HG03354 (cell line): ENCODE measurements at regions not wholly inside any gene's neighbourhood (a gene's known extent, or its start where the extent isn't known, plus 50 kb on each side); places are given as distances from the start of the nearest gene placed in this dataset.
"Not testable (repeated sequence)": the region's sequence is repeated elsewhere in the genome, so short reads cannot be mapped to it uniquely, and the experiment has no call there.

Source experiments
- ATAC-seq: cut with Tn5 transposase; IDR thresholded peaks from one replicate; pipeline ENCODE4 v1.9.1; 2021; ENCODE audit warnings: mild to moderate bottlenecking; ENCODE audit not compliant: unreplicated experiment, poor library complexity, severe bottlenecking

GRCh38 chr3:8282541-8283165 lies 219.0 kb upstream of the LMCD1 start:
- ATAC-seq: no peak

GRCh38 chr3:8283193-8283592 lies 218.4 kb upstream of the LMCD1 start:
- ATAC-seq: no peak

GRCh38 chr3:8286086-8286485 lies 215.5 kb upstream of the LMCD1 start:
- no peak for ATAC-seq

- no peak for ATAC-seq
These were observed 214.9 kb upstream of the LMCD1 start for GRCh38 chr3:8286749-8287148.

GRCh38 chr3:8290611-8291010 lies 211.0 kb upstream of the LMCD1 start:
- ATAC-seq: no peak

- ATAC-seq: no peak
These were observed 205.2 kb upstream of the LMCD1 start for GRCh38 chr3:8296461-8296860.

- ATAC-seq: no peak
These were observed 203.3 kb upstream of the LMCD1 start for GRCh38 chr3:8298021-8298954.

GRCh38 chr3:8301977-8302735 lies 199.5 kb upstream of the LMCD1 start:
- ATAC-seq: peak; percentile 76

- no peak for ATAC-seq
These were observed 198.2 kb upstream of the LMCD1 start for GRCh38 chr3:8303466-8303865.

- no peak for ATAC-seq
These were observed 196.3 kb upstream of the LMCD1 start for GRCh38 chr3:8305371-8305770.

- ATAC-seq: no peak
These were observed 194.0 kb upstream of the LMCD1 start for GRCh38 chr3:8307545-8308110.

GRCh38 chr3:8311321-8311720 lies 190.3 kb upstream of the LMCD1 start:
- ATAC-seq: no peak

- no peak for ATAC-seq
These were observed 188.9 kb upstream of the LMCD1 start for GRCh38 chr3:8312685-8313084.

- no peak for ATAC-seq
These were observed 187.9 kb upstream of the LMCD1 start for GRCh38 chr3:8313560-8314267.

GRCh38 chr3:8315526-8315925 lies 186.1 kb upstream of the LMCD1 start:
- not testable (repeated sequence) for ATAC-seq

- no peak for ATAC-seq
These were observed 183.7 kb upstream of the LMCD1 start for GRCh38 chr3:8317661-8318649.

GRCh38 chr3:8319935-8320634 lies 181.5 kb upstream of the LMCD1 start:
- no peak for ATAC-seq
